Subcutaneous abdominal adipose tissue (tissue), 5 donors: ENCODE measurements at regions not wholly inside any gene's neighbourhood (a gene's known extent, or its start where the extent isn't known, plus 50 kb on each side); places are given as distances from the start of the nearest gene placed in this dataset.

Experiments
- H3K27ac ChIP-seq: one replicate; pipeline ENCODE4 v1.7.0; 2013; ENCODE audit warnings: low read depth, mild to moderate bottlenecking, inconsistent platforms, low read length, moderate library complexity
- H3K27me3 ChIP-seq, 5 donors: one replicate each; pipeline ENCODE4 v1.7.0; 2013; ENCODE audit warnings: low read length in 5 of 5, inconsistent platforms in 1 of 5; ENCODE audit not compliant: control insufficient read depth in 5 of 5, insufficient read depth in 4 of 5
- H3K36me3 ChIP-seq, 5 donors: one replicate each; pipeline ENCODE4 v1.7.0; 2013; ENCODE audit warnings: low read length in 5 of 5; ENCODE audit not compliant: control insufficient read depth in 5 of 5, insufficient read depth in 5 of 5
- H3K4me1 ChIP-seq, 5 donors: one replicate each; pipeline ENCODE4 v1.7.0; 2013; ENCODE audit warnings: low read length in 5 of 5, mild to moderate bottlenecking in 3 of 5, moderate library complexity in 1 of 5; ENCODE audit not compliant: control insufficient read depth in 5 of 5, insufficient read depth in 5 of 5
- H3K4me3 ChIP-seq, 5 donors: one replicate each; pipeline ENCODE4 v1.7.0; 2013; ENCODE audit warnings: low read length in 5 of 5, low read depth in 1 of 5
- H3K9ac ChIP-seq, 5 donors: one replicate each; pipeline ENCODE4 v1.7.0; 2013; ENCODE audit warnings: low read length in 5 of 5, mild to moderate bottlenecking in 4 of 5, moderate library complexity in 3 of 5
- H3K9me3 ChIP-seq, 5 donors: one replicate each; pipeline ENCODE4 v1.7.0; 2013; ENCODE audit warnings: low read length in 5 of 5; ENCODE audit not compliant: control insufficient read depth in 5 of 5
- donor health status: healthy.
- donor health status: healthy.
- donor health status: healthy.
- donor health status: healthy.
- donor health status: healthy.

DNA sequence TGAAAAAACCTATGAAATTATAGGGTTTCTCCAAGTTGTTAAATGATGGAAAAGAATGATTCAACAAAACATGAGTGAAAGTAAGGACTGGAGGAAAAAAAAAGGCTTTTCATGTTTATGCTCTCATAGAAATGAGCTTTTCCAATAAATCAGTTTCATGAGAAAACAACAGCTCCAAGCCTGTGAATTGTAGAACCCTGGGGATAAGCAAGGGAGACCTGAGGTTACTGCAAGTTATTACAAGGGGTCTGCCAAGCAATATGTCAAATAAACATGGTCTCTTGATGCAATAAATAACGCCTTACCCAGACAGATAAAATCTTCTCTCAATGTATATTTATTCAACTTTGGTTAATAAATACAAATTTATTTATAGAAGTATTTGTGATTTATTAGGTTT is 577.9 kb upstream of the GCFC2 start:
- no peak overlapping the region for H3K9ac ChIP-seq
- H3K4me3 ChIP-seq = no peak overlapping the region
- no peaks in the 10 kb centered on the region for H3K27me3 ChIP-seq
- H3K9me3 ChIP-seq = no peaks in the 10 kb centered on the region
- no peaks in the 10 kb centered on the region for H3K36me3 ChIP-seq
- no peak overlapping the region for H3K27ac ChIP-seq
- H3K4me1 ChIP-seq = no peaks in the 10 kb centered on the region

DNA sequence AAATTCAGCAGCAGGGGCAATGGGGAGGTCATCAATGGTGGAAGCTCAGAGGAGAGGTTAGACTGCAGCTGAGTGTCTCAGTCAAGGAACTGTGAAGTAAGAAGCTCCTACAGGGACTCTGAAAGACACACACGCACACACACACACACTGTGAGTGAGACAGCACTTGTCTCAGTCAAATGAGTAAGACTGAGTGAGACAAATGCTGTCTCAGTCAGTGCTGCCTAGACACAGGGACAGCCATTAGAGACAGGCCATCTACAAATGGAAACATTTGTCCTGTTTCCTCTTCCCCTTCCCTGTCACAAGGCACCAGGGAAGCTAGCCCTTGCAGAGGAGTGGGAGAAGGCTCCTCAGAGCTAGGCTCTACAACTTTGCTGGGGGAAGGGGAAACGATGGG is 577.4 kb upstream of the GCFC2 start:
- no peaks in the 10 kb centered on the region for H3K4me1 ChIP-seq
- no peaks in the 10 kb centered on the region for H3K27me3 ChIP-seq
- no peaks in the 10 kb centered on the region for H3K36me3 ChIP-seq
- H3K4me3 ChIP-seq = no peak overlapping the region
- H3K9me3 ChIP-seq = no peaks in the 10 kb centered on the region
- no peak overlapping the region for H3K27ac ChIP-seq
- H3K9ac ChIP-seq = no peak overlapping the region

DNA sequence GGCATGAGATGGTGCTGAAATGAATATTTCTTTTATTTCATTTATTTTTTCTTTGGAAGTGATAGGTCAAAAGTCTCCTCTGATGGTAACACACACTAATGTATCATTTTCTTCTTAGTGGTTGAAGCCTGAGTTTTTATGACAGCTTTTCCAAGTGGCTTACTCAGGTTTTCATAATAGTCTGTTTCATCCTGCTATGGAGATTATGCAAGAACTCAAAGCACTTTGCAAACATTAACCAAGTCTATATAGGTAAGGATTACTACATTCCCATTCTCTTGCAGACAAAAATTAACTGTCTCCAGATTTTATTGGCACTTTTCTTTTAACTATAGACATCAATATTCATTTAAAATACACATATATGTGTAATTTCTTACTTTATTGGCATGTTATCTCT is 572.6 kb upstream of the GCFC2 start:
- H3K36me3 ChIP-seq = no peaks in the 10 kb centered on the region
- no peaks in the 10 kb centered on the region for H3K9me3 ChIP-seq
- H3K9ac ChIP-seq = no peak overlapping the region
- no peaks in the 10 kb centered on the region for H3K4me1 ChIP-seq
- H3K27ac ChIP-seq = no peak overlapping the region
- H3K27me3 ChIP-seq = no peaks in the 10 kb centered on the region
- no peak overlapping the region for H3K4me3 ChIP-seq

DNA sequence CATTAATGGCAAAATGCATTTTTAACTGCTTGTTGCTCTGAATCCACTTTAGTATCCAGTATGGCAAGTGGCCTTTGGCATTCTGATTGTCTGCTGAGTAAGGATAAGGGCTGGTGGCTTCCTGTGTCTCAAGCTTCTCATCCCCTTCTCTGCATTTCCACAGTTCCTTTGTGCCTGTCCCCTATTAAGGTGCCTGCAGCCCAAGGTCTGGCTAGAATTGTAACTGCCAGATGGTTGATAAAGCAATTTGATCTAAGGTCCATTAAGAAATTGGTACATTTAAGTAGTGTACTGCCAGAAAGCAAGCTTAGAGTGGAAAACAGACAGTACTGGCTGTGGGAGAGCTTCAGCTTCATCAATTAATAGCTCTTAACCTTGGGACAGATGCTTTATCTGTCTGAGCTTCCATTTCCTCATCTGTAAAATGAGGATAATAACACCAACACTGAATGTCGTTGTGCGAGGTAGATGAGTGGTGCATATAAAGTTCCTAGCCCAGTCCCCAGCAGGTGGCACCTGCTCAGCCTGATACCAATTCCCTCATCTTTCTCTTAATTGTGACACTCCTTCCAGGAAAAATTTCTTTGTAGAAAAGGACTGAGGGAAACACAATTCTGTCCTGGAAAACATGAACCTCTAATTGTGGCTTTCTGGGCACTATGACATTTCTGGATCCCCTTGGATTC is 570.6 kb upstream of the GCFC2 start:
- no peaks in the 10 kb centered on the region for H3K27me3 ChIP-seq
- no peak overlapping the region for H3K4me3 ChIP-seq
- no peak overlapping the region for H3K9ac ChIP-seq
- H3K4me1 ChIP-seq = no peaks in the 10 kb centered on the region
- H3K9me3 ChIP-seq = no peaks in the 10 kb centered on the region
- H3K36me3 ChIP-seq = no peaks in the 10 kb centered on the region
- no peak overlapping the region for H3K27ac ChIP-seq

DNA sequence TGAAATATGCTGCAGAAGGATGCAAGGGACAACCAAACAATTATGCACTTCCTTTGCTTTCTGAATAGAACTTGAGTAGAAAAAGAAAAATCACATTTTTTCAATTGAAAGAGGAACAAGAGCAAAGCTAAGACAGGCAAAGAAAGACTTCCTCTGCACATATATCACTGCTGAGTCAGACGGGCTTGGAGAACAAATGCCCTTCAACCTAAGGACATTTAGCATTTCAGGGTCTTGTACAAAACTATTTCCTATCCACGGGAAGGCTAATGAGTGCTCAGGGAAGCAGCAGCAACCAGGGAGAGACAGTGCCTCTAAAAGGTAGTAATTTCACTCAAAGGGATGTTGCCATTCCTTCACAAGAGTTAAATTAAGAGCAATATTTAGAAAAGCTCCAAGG is 570.0 kb upstream of the GCFC2 start:
- H3K4me1 ChIP-seq = no peaks in the 10 kb centered on the region
- no peak overlapping the region for H3K9ac ChIP-seq
- H3K27ac ChIP-seq = no peak overlapping the region
- no peaks in the 10 kb centered on the region for H3K36me3 ChIP-seq
- H3K27me3 ChIP-seq = no peaks in the 10 kb centered on the region
- no peaks in the 10 kb centered on the region for H3K9me3 ChIP-seq
- H3K4me3 ChIP-seq = no peak overlapping the region

DNA sequence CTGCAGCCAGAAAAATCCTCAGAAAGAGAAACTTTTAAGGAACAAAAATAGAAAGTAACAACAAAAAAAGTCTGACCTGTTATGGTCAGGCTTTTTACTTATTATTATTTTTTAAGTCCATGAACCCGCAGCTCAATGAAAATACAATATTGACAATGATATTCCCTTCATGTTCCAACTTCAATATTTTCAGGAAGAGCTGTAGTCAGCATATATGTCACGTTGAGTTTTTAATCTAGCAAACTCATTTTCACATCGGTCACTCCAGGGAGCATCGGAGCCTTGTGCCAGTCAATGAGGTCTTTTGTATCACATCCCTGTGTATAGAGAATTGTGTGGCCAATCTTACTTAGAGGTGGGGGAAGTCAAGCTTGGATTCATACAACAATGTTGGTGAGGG is 568.4 kb upstream of the GCFC2 start:
- no peaks in the 10 kb centered on the region for H3K27me3 ChIP-seq
- H3K36me3 ChIP-seq = no peaks in the 10 kb centered on the region
- no peaks in the 10 kb centered on the region for H3K4me1 ChIP-seq
- no peaks in the 10 kb centered on the region for H3K9me3 ChIP-seq
- no peak overlapping the region for H3K9ac ChIP-seq
- H3K27ac ChIP-seq = no peak overlapping the region
- no peak overlapping the region for H3K4me3 ChIP-seq

DNA sequence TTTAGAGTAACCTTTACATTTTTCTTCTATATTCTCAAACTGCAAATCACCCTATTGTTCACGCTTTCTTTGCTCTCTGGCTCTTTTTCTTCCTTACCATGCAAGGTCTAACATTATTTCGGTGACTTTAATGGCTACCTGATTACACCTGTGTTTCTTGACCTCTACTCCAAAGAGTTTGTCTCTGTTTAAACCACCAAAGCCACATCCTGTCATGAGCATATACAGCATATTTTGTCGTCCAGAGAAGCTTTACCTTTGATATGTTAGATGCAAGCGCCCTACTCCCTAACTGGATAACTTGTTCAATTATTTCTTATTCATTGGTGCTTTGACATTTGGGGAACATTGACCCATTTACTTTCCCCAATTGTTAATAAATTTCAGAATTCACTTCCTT is 565.1 kb upstream of the GCFC2 start:
- no peaks in the 10 kb centered on the region for H3K36me3 ChIP-seq
- no peak overlapping the region for H3K4me3 ChIP-seq
- no peaks in the 10 kb centered on the region for H3K4me1 ChIP-seq
- H3K27ac ChIP-seq = no peak overlapping the region
- H3K9me3 ChIP-seq = no peaks in the 10 kb centered on the region
- no peaks in the 10 kb centered on the region for H3K27me3 ChIP-seq
- no peak overlapping the region for H3K9ac ChIP-seq

DNA sequence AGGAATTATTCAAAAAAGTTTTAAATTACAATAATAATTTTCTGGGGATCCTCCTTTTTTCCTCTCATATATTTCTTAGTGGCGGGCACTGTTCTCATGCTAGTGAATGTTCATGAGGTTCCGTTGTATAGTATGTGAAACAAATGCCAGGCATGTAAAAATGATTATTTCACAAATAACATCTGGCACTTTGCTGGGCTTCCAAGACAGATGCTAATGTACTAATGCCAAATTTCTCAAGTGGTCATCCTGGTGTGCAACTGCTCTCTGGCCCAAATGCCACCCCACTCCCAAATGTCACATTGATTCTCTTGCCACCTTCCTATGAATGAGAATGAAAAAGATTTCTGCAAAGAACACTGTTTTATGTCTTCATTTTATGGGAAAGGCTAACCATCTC is 564.0 kb upstream of the GCFC2 start:
- no peaks in the 10 kb centered on the region for H3K27me3 ChIP-seq
- no peaks in the 10 kb centered on the region for H3K4me1 ChIP-seq
- H3K9ac ChIP-seq = no peak overlapping the region
- no peaks in the 10 kb centered on the region for H3K9me3 ChIP-seq
- H3K36me3 ChIP-seq = no peaks in the 10 kb centered on the region
- no peak overlapping the region for H3K4me3 ChIP-seq
- H3K27ac ChIP-seq = no peak overlapping the region

DNA sequence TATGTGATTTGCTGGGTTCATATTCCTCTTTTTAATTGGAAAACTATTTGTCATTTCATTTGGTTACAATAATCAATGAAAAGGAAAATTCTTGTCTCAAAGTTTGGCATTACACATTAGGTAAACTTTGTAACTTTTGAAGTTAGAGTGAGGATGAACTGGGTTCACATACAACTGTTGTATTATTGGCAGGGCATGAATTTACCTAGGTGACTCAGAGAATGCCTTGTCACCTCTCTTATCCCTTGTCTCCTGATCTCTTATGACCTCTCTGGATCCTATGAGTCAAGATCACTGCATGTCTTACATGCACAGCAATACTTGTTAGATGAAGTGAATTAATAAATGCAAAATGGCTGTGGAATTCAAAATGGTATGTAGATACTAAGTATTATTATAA is 563.4 kb upstream of the GCFC2 start:
- Histone ChIP-seq H3K9ac (no peak overlapping the region), H3K4me1 (no peaks in the 10 kb centered on the region), H3K27ac (no peak overlapping the region), H3K36me3 (no peaks in the 10 kb centered on the region), H3K27me3 (no peaks in the 10 kb centered on the region), H3K4me3 (no peak overlapping the region), H3K9me3 (no peaks in the 10 kb centered on the region)

DNA sequence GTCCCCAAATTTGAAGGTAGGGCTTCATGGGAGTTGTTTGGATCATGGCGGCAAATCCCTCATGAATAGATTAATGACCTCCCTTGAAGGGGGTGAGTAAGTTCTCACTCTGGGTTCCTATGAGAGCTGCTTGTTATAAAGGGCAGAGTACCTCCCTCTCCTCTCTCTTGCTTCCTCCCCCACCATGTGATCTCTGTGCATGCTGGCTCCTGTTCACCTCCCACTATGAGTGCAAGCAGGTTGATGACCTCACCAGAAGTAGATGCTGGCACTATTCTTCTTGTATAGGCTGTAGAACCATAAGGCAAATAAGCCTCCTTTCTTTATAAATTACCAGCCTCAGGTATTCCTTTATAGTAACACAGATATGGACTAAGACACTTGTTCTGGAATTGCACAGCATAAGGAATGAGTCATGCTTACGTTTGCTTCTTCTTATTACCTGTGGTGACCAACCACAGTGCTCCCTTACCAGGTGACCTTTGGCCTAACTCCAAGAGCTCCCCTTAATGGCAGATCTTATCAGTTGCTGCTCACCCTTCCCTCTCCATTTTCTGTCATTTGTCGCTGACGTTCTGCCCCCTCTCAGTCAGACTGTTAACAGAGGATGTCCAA is 559.5 kb upstream of the GCFC2 start:
- H3K9me3 ChIP-seq = no peaks in the 10 kb centered on the region
- H3K4me1 ChIP-seq = no peaks in the 10 kb centered on the region
- no peaks in the 10 kb centered on the region for H3K27me3 ChIP-seq
- no peak overlapping the region for H3K27ac ChIP-seq
- no peaks in the 10 kb centered on the region for H3K36me3 ChIP-seq
- H3K9ac ChIP-seq = no peak overlapping the region
- H3K4me3 ChIP-seq = no peak overlapping the region
